ENCODE measurements at regions not wholly inside any gene's neighbourhood (a gene's known extent, or its start where the extent isn't known, plus 50 kb on each side); places are given as distances from the start of the nearest gene placed in this dataset.

DNA sequence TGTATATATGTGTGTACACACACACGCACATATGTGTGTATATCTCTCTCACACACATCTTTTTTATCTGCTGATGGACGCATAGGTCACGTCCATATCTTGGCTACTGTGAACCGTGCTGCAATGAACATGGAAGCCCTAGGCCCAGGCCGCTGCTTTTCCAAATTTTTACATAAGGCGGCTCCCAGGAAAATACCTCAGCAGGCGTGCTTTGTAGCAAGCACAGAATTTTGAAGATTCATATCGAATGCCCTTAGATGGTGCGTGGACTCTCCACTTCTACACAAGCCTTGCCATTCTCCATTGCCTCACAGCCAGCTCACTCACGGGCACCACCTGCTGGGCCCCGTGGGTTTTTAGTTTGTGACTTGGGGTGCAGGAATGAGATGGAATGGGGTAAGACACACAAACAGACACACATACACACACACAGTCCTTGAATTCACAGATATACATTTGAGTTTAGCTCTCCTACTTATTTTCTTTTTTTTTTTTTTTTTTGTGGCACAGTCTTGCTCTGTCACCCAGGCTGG lies 57.9 kb upstream of the RNF32 start:
- TF ChIP-seq, protein P1, sequence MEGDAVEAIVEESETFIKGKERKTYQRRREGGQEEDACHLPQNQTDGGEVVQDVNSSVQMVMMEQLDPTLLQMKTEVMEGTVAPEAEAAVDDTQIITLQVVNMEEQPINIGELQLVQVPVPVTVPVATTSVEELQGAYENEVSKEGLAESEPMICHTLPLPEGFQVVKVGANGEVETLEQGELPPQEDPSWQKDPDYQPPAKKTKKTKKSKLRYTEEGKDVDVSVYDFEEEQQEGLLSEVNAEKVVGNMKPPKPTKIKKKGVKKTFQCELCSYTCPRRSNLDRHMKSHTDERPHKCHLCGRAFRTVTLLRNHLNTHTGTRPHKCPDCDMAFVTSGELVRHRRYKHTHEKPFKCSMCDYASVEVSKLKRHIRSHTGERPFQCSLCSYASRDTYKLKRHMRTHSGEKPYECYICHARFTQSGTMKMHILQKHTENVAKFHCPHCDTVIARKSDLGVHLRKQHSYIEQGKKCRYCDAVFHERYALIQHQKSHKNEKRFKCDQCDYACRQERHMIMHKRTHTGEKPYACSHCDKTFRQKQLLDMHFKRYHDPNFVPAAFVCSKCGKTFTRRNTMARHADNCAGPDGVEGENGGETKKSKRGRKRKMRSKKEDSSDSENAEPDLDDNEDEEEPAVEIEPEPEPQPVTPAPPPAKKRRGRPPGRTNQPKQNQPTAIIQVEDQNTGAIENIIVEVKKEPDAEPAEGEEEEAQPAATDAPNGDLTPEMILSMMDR (IDR thresholded peaks at IDR 0.05): no peak
- no peak for TF ChIP-seq POLR2A (IDR thresholded peaks at IDR 0.05)
- no peak for TF ChIP-seq EP300 (IDR thresholded peaks at IDR 0.05)
- TF ChIP-seq POLR2AphosphoS5 (IDR thresholded peaks at IDR 0.05): no peak

Data from upper lobe of left lung (tissue), 4 donors.